Right renal cortex interstitium (tissue), 3 donors: ENCODE measurements at regions not wholly inside any gene's neighbourhood (a gene's known extent, or its start where the extent isn't known, plus 50 kb on each side); places are given as distances from the start of the nearest gene placed in this dataset.
"Not testable (repeated sequence)": the region's sequence is repeated elsewhere in the genome, so short reads cannot be mapped to it uniquely, and the experiment has no call there.

Source experiments
- DNase-seq, 3 donors: peaks; one replicate each; pipeline ENCODE4 v3.0.0-alpha.2; 2013; ENCODE audit warnings: low read depth in 3 of 3, low spot score in 2 of 3

DNA sequence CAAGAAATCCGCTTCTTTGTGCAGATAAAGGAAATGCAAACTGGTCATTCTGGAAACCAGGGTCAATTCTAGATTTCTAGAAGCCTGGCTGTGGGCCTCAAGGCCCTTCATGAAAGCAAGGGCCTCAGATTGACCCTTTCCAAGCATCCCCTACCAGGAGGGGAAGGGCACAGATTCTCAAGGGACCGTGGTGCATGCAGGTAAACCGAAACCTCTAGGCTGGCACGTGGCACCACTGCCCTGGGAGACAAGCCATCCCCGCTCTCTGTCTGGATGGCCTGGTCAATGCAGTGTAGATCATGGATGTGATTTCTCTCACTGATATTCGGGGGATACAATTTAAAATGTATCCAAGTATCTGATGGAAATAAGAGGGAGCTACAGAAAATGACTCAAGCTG lies 69.4 kb downstream of the TOMM20 start:
- no peak for DNase-seq

DNA sequence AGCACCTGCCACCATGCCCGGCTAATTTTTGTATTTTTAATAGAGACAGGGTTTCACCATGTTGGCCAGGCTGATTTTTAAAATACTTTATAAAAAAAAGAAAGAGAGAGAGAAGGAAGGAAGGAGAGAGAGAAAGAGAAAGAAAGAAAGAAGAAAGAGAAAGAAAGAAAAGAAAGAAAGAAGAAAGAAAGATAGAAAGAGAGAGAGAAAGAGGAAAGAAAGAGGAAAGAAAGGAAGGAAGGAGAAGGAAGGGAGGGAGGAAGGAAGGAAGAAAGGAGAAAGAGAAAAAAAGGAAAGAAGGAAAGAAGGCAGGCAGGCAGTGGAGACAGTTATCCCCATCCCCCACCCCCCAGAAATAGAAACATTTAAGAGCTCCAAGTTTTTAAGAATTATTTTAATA lies 69.9 kb downstream of the TOMM20 start:
- DNase-seq = no peak

DNA sequence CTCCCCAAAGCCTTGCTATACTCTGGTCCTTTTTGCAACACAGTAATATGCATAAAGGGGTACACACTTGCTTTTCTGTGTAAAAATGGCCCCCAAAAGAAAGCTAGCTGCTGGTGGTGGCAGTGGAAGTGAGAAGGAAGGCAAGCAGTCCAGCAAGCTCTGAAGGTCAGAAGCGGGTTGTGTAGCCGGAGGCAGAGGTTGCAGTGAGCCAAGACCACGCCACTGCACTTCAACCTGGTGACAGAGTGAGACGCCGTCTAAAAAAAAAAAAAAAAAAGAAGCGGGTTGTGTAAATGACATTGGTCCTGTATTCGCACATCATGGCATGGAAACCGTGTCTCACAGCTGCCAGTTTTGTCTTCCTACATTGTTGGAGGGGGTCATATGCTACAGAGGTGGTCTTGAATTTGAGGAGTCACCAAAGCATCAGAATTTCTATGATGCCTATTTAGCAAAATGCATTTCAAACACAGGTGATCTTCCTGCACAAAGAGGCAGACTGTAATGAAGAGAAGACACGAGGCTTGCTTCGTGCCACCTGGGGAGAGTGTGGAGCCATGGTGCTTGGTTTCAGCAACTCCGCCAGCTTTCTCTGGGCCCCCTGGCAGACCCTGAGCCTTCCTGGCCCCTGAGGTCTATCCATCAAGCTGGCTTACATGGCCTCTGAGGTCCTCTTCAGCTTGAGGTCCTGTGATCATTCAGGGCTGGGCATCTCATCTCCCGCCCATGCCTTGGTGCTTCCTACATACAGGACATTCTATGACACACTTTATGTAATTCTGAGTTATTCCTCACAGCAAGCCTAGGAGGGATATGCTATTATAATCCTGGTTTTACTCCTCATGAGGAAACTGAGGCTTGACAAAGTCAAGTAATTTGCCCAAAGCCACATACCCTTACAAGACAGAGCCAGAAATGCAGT lies 71.0 kb downstream of the TOMM20 start:
- DNase-seq = no peak

DNA sequence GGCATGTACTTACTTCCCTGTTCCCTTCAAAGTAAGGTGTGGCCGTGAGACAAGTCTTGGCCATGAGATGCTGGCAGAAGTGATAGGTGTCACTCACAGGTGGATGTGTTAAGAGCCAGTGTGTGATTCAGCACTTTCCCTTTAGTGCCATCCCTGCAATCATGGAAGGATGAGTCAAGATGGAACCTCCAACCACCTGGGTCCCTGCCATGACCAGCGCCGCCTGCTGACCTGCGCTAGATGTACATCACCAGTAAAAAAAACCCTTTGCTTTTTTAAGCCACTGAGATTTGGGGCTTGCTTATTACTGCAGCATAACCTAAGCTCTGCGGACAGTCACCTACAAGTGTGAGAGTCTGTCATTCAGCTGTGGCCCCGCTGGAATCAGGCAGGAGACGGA lies 71.7 kb downstream of the TOMM20 start:
- DNase-seq = no peak

DNA sequence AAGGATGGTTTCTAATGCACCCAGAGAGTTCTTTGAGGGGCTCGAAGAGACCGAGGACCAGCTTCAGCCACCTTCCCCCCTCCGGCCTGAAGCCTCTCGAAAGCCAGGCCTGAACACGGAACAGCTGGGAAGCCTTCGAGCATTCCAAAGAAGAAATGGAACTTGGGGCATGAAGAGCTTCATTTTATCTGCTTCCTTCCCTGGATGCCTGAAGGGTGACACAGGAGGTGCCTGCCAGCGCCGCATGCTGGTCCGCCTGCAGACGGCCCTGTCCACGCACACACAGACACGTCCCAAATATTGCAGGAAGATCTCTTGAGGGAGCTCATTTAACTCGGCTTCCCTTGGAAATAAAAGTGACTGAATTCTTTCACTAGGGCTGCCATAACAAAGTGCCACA lies 73.7 kb downstream of the TOMM20 start:
- DNase-seq = no peak

DNA sequence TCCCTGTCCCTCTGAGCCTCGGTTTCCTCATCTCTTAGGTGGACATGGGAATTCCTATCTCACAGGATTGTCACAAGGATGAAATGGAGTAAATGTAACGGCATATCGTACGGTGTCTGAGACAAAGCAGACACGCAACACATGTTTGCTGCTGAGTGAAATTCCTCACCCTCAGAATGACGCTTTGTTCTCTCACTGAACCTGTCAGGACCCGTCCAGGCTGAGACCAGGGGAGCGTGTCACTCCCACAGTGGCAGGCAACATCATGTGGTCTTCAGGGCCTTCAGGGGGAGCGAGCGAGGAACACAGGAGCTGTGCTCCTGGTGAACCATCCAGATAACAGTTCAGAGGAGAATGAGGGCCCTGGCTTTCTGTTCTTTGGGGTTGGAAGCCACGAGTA lies 74.2 kb downstream of the TOMM20 start:
- no peak for DNase-seq

DNA sequence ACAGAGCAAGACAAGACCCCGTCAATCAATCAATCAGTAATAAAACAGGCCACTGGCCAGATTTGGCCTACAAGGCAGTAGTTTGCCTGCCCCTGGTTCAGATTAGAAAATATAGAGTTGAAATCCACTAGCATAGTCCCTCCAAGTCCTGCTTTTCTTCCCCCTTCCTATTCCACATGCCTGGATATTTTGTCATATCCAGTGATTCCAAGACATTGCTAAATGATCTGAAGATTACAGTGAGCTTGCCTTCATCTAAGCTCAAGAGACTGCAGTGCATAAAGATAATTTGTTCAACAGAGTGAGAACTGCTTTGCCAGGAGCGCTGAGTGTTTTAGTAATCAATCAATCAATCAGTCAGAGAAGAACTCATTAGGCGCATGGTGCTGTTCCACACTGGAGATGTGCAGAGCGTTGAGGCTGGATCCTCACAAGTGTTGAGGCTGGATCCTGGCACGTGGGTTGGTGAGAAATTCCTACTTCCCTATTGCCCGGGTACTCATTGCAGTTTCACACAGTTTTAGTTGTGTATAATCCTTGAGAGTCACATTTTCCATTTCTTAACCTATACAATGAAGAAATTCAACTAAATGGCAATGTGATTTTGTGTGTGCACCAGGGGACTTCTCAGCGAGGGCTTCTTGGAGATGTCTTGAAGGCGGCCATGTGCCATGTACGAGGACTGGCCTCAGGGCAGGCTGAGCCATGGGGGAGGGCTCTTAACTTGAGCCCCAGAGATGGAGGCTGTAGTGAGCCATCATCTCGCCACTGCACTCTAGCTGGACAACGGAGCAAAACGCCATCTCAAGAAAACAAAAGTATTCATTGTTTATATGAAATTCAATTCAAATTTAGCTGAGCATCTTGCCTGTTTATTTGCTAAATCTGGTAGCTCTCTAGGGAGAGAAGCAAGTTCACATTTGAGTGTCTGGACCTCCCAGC lies 76.3 kb downstream of the TOMM20 start:
- DNase-seq = no peak

DNA sequence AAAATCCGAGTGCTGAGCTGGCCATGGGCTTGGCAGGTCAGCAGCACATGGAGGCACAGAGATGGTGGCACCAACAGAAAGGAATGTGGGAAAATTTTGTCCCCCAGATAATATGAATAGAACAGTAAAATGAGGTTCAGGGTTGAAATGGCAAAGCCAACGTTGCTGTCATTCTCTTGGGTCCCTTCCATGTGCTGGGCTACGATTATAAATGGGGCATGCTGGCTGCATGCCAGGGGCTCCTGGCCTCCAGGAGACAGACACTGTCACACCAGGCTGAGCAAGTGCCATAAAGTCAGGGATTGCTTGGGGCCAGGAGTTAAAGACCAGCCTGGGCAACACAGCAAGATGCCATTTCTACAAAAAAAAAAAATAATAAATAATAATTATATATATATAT lies 77.1 kb downstream of the TOMM20 start:
- no peak for DNase-seq

DNA sequence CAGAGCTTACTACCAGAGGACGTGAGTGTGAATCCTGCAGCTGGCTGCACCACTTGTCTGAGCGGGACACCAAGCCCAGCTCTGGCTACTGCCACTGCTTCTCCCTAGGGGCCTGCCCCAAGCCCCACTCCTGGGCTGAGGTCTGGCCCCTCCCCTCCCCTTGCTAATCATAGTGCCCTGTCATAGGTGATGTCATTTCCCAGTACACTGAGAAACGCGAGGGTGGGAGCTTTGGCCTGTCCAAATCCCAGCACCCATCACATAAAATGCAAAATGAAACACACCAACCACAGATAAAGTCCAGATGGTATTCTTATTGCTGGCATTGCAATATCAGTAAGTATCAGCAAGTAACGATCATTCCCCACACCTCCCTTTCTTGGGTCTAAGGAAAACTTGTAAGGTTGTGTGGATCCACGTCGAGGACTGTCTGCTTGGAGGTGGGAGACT lies 77.7 kb downstream of the TOMM20 start:
- no peak for DNase-seq

DNA sequence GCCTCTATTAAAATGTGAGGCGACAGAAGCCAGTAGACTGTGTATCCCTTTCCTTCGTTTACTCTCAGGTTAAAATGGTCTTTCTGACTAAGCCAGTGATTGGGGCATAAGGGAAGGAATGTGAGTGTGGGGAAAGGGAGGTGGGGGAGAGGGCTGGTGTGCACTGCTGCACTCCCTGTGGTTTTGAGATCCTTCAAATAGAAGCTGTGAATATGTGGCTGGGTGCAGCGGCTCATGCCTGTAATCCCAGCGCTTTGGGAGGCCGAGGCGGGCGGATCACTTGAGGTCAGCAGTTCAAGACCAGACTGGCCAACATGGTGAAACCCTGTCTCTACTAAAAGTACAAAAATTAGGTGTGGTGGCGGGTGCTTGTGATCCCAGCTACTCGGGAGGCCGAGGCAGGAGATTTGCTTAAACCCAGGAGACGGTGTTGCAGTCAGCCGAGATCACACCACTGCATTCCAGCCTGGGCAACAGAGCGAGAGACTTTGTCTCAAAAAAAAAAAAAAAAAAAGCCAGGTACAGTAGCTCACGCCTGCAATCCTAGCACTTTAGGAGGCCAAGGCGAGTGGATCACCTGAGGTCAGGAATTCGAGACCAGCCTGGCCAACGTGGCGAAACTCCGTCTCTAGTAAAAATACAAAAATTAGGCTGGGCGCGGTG lies 78.8 kb downstream of the TOMM20 start:
- DNase-seq = not testable (repeated sequence)

DNA sequence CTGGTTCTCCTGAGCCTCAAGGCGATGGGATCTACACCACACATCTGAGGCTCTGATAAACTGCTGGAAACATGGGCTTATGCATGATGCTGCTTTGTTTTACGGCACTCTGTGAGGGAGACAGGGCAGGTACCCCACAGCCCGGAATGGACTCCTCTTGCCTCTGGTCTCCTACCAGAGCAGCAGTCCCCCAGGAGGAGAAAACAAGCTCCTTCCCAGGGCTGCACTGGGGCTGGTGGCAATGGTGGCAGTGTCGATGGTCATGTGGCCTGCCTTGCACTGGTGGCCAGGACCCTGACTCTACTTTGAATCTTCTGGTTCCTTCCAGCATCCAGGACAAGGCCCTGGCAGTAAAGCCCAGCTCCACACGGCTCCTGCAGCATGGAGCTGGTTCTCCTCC lies 79.4 kb downstream of the TOMM20 start:
- DNase-seq = no peak

DNA sequence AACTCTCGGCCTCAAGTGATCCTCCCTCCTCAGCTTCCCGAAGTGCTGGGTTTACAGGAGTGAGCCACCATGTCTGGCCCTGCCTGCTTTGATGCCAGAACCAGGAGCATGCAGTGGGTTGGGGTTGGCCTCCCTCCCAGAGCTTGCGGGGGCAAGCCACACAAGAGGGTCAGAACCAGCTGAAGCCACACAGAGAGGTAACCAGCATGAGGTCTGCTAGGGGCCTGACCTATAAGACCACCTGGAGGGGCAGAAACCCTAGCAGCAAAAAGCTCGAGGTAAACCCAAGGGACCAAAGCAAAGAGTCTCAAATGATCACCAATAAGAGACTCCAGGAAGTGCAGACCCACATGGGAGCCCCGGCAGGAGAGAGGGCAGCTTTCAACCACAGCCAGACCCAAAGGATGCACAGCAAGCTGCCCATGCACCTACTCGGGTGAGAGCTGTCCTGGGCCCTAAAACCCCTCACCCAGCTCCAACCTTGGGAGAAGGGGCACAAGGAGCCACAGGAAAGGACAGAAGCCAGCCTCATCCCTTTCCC lies 81.2 kb downstream of the TOMM20 start:
- no peak for DNase-seq

DNA sequence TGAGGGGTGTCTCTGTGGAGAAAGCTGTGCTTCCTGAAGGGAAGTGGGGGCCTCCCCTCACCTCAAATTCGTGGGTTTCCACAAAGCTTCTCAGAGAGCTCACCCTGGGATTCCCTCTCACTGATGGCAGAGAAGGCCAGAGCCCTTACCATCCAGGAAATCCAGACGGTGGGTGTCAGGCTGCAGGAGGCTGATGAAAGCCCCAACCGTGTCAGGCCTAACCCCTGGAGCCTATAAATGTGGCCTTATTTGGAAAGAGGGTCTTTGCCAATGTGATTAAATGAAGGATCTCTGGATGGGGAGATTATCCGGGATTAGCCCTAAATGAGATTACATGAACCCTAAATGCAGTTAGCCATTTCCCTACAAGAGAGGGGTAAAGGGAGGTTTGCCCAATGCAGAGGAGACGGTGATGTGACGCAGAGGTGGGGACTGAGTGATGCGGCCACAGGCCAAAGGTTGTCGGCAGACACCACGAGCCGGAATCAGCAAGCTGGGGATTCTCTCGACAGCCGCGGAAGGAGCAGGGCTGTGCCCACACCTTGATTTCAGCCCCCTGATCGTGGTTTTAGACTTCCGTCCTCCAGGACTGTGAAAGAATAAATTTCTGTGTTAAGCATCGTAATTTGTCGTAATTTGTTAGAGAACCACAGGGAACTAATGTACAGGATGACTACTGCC lies 82.6 kb downstream of the TOMM20 start:
- no peak for DNase-seq

DNA sequence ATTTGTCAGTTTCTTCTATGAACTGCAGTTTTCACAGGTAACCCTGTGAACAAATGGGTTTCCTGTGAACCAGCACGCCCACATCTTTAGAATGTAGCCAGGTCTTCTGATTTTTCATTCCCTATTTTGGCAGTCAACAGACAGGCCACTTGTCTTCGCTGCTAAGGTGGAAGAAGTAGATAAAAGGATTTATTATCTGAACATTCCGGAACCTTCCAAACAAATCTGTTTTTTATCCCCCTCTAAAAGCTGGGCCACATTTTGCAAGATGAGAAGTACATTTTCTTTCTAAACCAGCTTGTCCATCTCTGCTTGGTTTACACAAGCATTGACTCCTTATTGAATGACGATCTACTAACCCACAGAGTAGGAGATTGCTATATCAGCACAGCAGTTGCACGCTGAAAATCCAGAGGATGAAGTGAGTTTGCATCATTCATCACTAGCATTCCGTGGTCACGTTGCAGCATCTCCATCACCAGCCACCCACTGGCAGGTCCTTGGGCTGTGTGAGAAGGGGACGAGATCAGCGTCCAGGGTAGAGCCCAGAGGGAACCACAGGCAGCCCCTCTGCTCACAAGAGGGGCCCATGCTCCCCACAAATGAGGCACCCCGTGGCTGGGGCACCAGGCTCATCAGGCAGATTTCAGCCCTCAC lies 83.5 kb downstream of the TOMM20 start:
- DNase-seq = no peak

DNA sequence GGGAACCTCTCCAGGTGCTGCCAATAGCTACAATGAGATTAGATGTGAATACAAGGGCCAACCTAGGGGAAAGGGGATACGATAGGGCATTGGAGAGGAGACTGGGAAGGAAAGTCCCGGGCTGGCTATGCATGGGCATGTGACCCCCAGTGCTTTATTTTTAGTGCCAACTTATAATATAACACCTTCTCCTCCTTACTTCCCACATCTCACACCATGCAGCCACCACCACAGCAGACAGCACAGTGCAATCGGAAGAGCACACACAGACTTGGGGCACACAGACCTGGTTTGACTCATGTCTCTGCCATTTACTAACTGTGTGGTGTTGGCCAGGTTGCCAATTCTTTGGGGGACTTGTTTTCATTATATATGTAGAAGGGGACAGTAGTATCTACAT lies 85.4 kb downstream of the TOMM20 start:
- no peak for DNase-seq

DNA sequence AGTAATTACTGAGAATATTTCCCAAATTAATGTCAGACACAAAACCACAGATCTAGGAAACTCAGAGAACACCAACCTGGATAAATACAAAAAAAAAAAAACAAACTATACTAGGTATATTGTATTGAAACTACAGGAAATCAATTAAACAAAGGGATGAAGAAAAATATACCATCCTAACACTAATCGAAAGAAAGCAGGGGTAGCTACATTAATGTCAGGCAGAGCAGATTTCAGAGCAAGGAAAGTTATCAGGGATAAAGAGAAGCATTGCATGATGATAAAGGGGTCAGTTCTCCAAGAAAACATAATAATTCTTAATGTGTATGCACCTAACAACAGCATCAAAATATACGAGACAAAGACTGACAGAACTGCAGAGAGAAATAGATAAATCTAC lies 89.9 kb downstream of the TOMM20 start:
- DNase-seq = no peak

DNA sequence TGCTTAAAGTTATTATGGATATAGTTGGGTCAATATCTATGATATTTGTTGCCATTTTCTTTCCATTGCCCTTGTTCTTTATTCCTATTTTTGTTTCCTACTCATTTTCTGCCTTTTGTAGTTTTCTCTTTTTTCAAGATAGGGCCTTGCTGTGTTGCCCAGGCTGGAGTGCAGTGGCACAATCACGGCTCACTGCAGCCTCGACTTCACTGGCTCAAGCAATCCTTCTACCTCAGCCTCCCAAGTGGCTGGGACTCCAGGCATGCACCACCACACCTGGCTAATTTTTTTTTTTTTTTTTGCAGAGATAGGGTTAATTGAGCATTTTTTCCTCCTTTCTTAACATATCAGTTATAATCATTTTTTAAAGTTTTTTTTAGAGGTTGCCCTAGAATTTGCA lies 92.7 kb downstream of the TOMM20 start:
- no peak for DNase-seq

DNA sequence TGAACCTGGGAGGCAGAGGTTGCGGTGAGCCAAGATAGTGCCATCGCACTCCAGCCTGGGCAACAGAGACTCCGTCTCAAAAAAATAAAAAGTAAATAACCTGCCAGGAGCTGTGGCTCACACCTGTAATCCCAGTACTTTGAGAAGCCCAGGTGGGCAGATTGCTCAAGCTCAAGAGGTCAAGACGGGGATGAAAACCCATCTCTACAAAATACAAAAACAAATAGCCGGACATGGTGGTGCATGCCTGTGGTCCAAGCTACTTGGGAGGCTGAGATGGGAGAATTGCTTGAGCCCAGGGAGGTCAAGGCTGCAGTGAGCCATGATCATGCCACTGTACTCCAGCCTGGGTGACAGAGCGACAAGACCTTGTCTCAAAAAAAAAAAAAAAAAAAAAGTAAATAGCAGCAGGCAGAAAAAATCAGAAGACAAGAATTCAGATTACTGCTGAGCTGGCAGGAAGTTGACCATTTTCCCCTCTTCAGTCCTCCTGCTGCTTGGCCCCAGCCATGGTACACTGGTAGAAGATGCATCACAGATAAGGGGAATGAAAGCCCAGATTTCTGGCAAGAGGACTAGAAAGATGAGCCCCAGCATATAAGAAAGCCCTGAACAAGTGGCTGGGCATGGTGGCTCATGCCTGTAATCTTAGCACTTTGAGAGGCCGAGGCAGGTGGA lies 97.6 kb downstream of the TOMM20 start:
- DNase-seq = no peak

DNA sequence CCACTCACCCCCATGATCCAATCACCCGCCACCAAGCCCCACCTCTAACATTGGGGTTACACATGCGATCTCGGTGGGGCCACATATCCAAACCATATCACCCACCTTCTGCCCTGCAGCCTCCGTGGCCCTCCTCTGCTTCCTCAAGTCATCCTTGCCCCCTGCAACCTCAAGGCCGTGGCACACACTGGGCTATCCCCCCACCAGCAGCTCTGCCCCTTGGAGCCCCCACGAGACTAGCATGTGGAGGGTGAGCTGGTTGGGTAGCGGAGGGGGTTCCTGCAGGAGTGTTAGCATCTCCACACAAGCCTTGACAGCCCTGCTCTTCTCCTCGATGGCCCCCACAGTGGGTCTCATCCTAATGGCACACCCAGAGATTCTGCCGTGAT lies 100.8 kb downstream of the TOMM20 start:
- DNase-seq = no peak
